HEK293T (cell line): ENCODE measurements at regions not wholly inside any gene's neighbourhood (a gene's known extent, or its start where the extent isn't known, plus 50 kb on each side); places are given as distances from the start of the nearest gene placed in this dataset.

Experiments used
- BHLHE40 ChIP-seq: fragments of 450-650 bp; IDR thresholded peaks from 2 replicates; pipeline ENCODE4 v1.6.1; 2016; ENCODE audit warnings: mild to moderate bottlenecking, moderate library complexity, borderline replicate concordance
- FOXA1 ChIP-seq: fragments of 450-650 bp; IDR thresholded peaks from 2 replicates; pipeline ENCODE4 v1.6.1; 2016; ENCODE audit warnings: mild to moderate bottlenecking
- SUZ12 ChIP-seq: fragments of 450-650 bp; IDR thresholded peaks from 2 replicates; pipeline ENCODE4 v1.6.1; 2016; ENCODE audit warnings: mild to moderate bottlenecking
- TARDBP ChIP-seq: fragments of 450-650 bp; IDR thresholded peaks from 2 replicates; pipeline ENCODE4 v1.6.1; 2016

GRCh38 chr13:50361282-50361681 is 346.0 kb downstream of the KCNRG start:
- TF ChIP-seq BHLHE40 = no peak
- no peak for TF ChIP-seq FOXA1
- TF ChIP-seq SUZ12 = no peak
- TF ChIP-seq TARDBP = no peak
